HG02943 (cell line): ENCODE measurements at regions not wholly inside any gene's neighbourhood (a gene's known extent, or its start where the extent isn't known, plus 50 kb on each side); places are given as distances from the start of the nearest gene placed in this dataset.

Experiments
- ATAC-seq: cut with Tn5 transposase; IDR thresholded peaks from one replicate; pipeline ENCODE4 v1.9.1; 2021; ENCODE audit warnings: mild to moderate bottlenecking, low read depth, moderate library complexity; ENCODE audit not compliant: unreplicated experiment

DNA sequence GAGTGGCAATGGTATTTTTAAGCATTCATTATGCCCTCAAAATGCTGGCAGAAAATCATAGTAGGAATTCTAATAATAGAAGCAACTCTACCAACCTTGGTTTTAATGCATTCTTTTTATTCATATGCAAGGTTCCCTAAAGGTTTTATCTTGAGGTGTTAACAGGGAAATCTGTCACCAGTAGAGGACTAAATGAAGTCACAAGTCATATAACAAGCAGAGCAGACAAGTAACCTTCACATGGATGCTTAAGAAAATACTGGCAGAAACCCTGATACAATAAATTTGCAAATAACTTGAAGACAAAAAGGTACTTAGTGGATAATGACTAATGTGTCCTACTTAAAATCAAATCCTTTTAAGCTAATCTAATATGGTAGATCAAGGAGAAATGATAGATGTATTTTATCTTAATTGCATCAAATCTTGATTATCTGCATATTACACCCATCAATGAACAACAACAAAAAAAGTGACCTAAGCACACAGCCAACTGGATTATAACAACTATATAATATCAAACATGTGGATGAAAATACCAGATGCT is 73.3 kb downstream of the RFC3 start:
- no peak for ATAC-seq

GRCh38 chr13:33893559-33893958 is 75.6 kb downstream of the RFC3 start:
- ATAC-seq, result no peak

DNA sequence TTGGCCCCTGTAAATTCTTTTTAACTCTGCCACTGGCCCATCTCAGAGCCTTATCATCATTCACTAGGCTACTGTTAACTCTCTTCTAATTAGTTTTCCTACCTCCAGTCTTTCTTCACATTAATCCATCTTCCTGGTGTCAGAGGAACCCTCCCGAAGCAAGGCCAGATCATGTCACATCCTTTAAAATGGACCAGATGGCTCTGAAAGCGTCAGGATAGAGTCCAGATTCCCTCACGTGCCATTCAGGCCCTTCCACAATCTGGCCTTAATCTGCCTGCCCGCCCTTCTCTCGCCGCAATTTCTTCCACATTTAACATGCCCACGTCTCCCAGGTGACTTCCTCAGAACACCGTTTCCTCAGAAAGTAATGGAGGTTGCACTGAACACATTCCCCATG is 86.5 kb downstream of the RFC3 start:
- no peak for ATAC-seq

DNA sequence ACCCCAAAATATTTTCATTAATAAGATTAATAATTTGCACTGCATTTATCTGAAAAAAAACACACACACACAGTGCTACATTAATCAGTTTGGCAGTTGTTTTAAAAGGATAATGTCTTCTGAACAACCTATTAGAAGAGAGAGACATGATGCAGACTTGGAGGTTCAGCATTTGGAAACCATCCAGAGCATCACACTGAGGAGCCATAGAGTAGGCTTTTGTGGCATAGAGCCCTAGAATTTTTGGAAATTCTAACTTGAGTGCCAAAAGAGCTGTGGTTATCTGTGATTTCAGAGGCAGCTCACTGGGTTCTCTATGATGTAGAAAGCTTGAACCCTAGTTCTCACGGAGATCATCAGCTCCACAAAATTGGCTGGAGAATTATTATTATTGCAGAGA is 90.2 kb downstream of the RFC3 start:
- ATAC-seq, result no peak

- no peak for ATAC-seq
Measured at GRCh38 chr13:33910255-33910654, 92.3 kb downstream of the RFC3 start.

GRCh38 chr13:33911521-33911920 is 93.6 kb downstream of the RFC3 start:
- ATAC-seq, result no peak

- ATAC-seq, result no peak
Measured at GRCh38 chr13:33913829-33914228, 95.9 kb downstream of the RFC3 start.

DNA sequence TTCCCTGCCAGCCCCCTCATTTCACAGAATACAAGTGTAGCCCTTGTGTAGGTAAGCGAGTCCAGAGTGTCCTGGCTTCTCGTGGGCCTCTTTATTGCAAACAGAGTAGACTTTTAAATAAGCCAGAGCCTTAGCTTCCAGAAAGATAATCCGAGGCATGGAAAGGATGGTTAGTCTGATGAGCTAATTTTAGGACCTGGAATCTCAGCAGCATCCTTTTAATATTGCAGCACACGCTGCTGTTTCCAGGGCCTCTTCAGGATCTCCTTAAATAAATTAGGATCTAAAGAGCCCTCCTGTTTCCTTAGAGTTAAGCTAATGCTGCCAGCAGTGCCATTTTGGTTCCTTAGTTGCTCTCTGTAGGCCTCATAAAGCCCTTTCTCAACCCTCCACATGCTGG is 99.2 kb downstream of the RFC3 start:
- ATAC-seq, result no peak

GRCh38 chr13:33918199-33918932 is 100.4 kb downstream of the RFC3 start:
- no peak for ATAC-seq

- no peak for ATAC-seq
Measured at GRCh38 chr13:33919120-33919519, 101.2 kb downstream of the RFC3 start.

GRCh38 chr13:33925563-33925962 is 107.6 kb downstream of the RFC3 start:
- no peak for ATAC-seq

GRCh38 chr13:33927315-33927714 is 109.4 kb downstream of the RFC3 start:
- ATAC-seq, result no peak

DNA sequence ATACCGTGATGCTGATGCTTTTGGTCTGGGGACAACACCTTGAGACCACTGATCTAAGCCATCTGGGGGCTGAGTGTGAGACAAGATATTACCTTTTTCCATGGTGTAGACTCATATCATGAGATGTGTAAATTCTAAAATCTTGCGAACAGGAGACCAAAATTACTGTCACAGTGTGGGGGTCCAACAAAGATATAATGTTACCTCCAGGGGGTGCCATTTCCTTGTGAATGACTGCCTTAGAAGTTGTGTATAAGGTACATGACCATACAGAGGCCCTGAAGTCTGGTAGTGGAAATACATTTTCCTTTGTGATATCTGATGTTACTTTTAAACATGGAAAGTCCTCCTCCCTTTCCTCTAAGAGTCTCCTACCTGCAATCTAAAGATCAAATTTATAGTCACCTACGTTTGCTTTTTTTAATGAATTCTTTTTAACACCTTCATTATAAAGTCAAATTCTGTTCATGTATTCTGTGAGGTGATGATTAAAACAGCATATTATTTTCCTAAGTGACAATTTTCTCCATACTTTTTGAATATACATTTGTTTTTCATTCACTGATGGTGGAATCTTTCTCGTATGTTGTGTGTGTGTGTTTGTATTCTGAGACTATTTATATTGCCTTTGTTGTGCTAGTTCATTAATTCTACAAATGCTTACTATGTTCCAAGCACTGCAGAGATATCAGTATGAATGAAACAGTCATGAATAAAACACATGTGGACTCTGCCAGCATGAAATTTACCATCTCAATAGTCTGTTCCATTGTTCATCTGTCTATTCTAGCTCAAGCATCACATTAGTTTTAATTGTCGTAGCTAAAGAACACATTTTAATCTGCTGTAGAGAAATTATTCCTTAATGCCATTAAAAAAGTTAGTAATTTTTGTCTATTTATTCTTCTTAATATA is 113.7 kb downstream of the RFC3 start:
- ATAC-seq, result no peak

DNA sequence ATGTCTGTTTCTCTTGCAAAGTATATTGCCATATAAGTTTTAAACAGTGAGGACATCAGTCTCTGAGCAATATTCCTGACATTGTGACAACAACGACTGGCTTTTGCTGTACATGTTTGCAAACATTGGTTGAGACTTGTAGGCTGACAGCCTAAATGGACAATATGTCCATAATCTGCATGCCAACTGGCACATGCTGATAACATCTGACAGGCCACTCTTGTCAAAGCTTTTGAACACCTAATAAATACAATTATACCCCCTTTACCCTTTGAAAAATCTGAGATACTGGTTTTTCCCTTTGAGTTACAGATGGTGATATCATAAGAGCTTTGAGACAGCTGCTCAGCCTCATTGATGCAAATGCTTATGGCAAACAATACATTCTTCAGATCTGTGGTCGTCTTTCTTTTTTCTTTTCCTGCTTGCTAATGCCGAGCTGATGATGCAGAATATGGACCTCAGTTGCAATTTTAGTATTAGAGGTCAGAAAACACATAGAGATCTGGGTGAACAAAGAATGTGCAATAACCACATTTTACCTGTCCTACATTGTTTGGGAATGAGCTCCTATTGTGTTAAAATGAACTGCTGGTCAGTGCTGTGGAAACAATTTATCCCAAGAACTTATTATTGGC is 114.9 kb downstream of the RFC3 start:
- no peak for ATAC-seq

GRCh38 chr13:33933810-33934209 is 115.9 kb downstream of the RFC3 start:
- ATAC-seq, result no peak

- no peak for ATAC-seq
Measured at GRCh38 chr13:33934343-33934742, 116.4 kb downstream of the RFC3 start.

DNA sequence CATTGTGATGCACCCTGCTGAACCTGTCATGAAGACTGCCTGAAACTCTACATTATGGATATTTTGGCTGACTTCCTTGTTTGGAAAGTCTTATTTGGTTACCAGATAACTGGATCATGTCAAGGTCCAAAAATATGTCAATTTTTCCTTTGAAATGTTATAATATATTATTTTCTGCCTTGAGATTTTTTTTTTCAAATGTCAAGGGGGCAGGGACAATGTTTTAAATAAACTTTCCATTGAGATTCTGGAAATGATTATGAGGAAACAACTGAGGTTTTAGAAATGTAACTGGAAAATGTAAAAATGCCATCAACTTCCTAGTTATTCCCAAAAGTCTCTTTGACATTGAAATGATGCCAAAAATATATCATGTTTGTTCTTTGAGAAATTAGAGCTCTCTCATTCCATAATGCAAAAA is 117.0 kb downstream of the RFC3 start:
- ATAC-seq, result no peak

DNA sequence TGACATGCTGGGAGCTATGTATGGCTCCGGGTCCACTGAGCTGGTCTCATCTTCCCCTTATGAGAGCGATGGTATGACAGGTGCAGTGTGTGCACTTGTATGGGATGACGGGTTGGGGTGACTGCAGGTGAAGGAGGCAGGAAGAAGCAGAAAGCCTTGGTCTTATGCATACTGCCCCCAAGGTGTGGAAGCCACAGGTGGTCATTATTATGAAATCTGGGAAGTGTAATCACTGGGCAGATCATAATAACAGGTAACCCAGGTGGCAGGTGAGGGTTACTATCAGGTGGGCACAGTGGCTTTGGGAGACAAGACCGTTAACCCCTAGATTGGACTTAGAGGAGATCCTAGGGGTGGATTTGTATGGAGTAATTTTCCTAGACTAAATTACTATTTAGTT is 118.0 kb downstream of the RFC3 start:
- no peak for ATAC-seq

- ATAC-seq, result no peak
Measured at GRCh38 chr13:33937373-33938098, 119.6 kb downstream of the RFC3 start.

- ATAC-seq, result no peak
Measured at GRCh38 chr13:33940256-33940655, 122.3 kb downstream of the RFC3 start.
